ENCODE measurements at regions not wholly inside any gene's neighbourhood (a gene's known extent, or its start where the extent isn't known, plus 50 kb on each side); places are given as distances from the start of the nearest gene placed in this dataset.

GRCh38 chr4:133865612-133866327 lies 335.8 kb downstream of the PABPC4L start:
- TF ChIP-seq POLR2A (IDR thresholded peaks at IDR 0.05) (no peak), CTCF (IDR thresholded peaks at IDR 0.05 in 8 of 11, conservative IDR thresholded peaks at IDR 0.05 in 3 of 11) (no peak)
